ENCODE measurements at regions not wholly inside any gene's neighbourhood (a gene's known extent, or its start where the extent isn't known, plus 50 kb on each side); places are given as distances from the start of the nearest gene placed in this dataset.

- TF ChIP-seq CTCF (IDR thresholded peaks at IDR 0.05 in 8 of 11, conservative IDR thresholded peaks at IDR 0.05 in 3 of 11) (no peak), POLR2AphosphoS5 (IDR thresholded peaks at IDR 0.05) (no peak), POLR2A (IDR thresholded peaks at IDR 0.05) (no peak)
These were observed 173.4 kb downstream of the SERPINI1 start for GRCh38 chr3:167908746-167909503.

Measured in spleen (tissue), 7 donors.